HFF-Myc (cell line): ENCODE measurements at regions not wholly inside any gene's neighbourhood (a gene's known extent, or its start where the extent isn't known, plus 50 kb on each side); places are given as distances from the start of the nearest gene placed in this dataset.

Experiments
- DNase-seq: peaks from one replicate; pipeline ENCODE4 v3.0.0-alpha.2; 2011; ENCODE audit warnings: low read depth; ENCODE audit errors: extremely low read depth
- H3K4me3 ChIP-seq: replicated peaks from 2 replicates; pipeline ENCODE4 v1.5.1; 2011; ENCODE audit warnings: low read depth, mild to moderate bottlenecking, control low read depth, low read length
- CTCF ChIP-seq: IDR thresholded peaks from 2 replicates; pipeline ENCODE4 v1.5.1; 2012; ENCODE audit warnings: mild to moderate bottlenecking, low read depth, low read length, control low read depth; ENCODE audit errors: missing control alignments

- DNase-seq = no peak
- TF ChIP-seq CTCF = no peak
- no peak overlapping the region for H3K4me3 ChIP-seq
These were observed 103.4 kb upstream of the SEMA3D start for GRCh38 chr7:85290269-85290668.

GRCh38 chr7:85289279-85289678 is 102.4 kb upstream of the SEMA3D start:
- no peak for TF ChIP-seq CTCF
- no peak for DNase-seq

GRCh38 chr7:85287106-85287825 is 100.4 kb upstream of the SEMA3D start:
- DNase-seq = peak; percentile 2
- H3K4me3 ChIP-seq = no peak overlapping the region
- no peak for TF ChIP-seq CTCF

More at GRCh38 chr7:85289279-85289678, 102.4 kb upstream of the SEMA3D start:
- no peak overlapping the region for H3K4me3 ChIP-seq

- no peak overlapping the region for H3K4me3 ChIP-seq
- no peak for DNase-seq
These were observed 99.6 kb upstream of the SEMA3D start for GRCh38 chr7:85286446-85286845.

GRCh38 chr7:85285527-85285926 is 98.7 kb upstream of the SEMA3D start:
- H3K4me3 ChIP-seq = no peak overlapping the region
- DNase-seq = no peak
- no peak for TF ChIP-seq CTCF

More at GRCh38 chr7:85286446-85286845, 99.6 kb upstream of the SEMA3D start:
- TF ChIP-seq CTCF = no peak

- no peak for DNase-seq
- TF ChIP-seq CTCF = no peak
- no peak overlapping the region for H3K4me3 ChIP-seq
These were observed 88.3 kb upstream of the SEMA3D start for GRCh38 chr7:85275204-85275603.

- DNase-seq = no peak
- no peak for TF ChIP-seq CTCF
- H3K4me3 ChIP-seq = no peak overlapping the region
These were observed 87.6 kb upstream of the SEMA3D start for GRCh38 chr7:85274454-85274853.
